HepG2 (cell line): ENCODE measurements at regions not wholly inside any gene's neighbourhood (a gene's known extent, or its start where the extent isn't known, plus 50 kb on each side); places are given as distances from the start of the nearest gene placed in this dataset.

ENCODE experiments used
- CSRNP1 ChIP-seq: sonication (generic); formaldehyde crosslinking; IDR thresholded peaks from 2 replicates; pipeline ENCODE4 v1.8.1; 2023; ENCODE audit warnings: mild to moderate bottlenecking, missing genetic modification reagents
- HDAC1 ChIP-seq: sonication (generic); formaldehyde crosslinking; IDR thresholded peaks from 2 replicates; pipeline ENCODE4 v1.5.1; 2020; ENCODE audit warnings: mild to moderate bottlenecking, missing genetic modification reagents
- ISX ChIP-seq: sonication (generic); formaldehyde crosslinking; conservative IDR thresholded peaks from 2 replicates; pipeline ENCODE4 v1.5.0; 2020; ENCODE audit warnings: missing genetic modification reagents
- KDM3A ChIP-seq: IDR thresholded peaks from 2 replicates; pipeline ENCODE4 v1.6.1; 2018; ENCODE audit warnings: low read depth, missing compliant biosample characterization
- NBN ChIP-seq: fragments of 450-650 bp; conservative IDR thresholded peaks from 2 replicates; pipeline ENCODE4 v1.6.1; 2017
- NR2F6 ChIP-seq, 2 experiments: IDR thresholded peaks; 2 replicates each; pipeline ENCODE4 v1.6.1; 2016; ENCODE audit warnings: antibody characterized with exemption in 1 of 2, mild to moderate bottlenecking in 1 of 2
- RFX5 ChIP-seq: IDR thresholded peaks from 2 replicates; pipeline ENCODE4 v1.6.1; 2011; ENCODE audit warnings: low read depth, low read length, improper control_type of control experiment
- RXRA ChIP-seq: sonication (generic); formaldehyde crosslinking; IDR thresholded peaks from 2 replicates; pipeline ENCODE4 v1.5.1; 2020; ENCODE audit warnings: missing genetic modification reagents
- SNAPC5 ChIP-seq: sonication (generic); formaldehyde crosslinking; IDR thresholded peaks from 2 replicates; pipeline ENCODE4 v1.8.1; 2023; ENCODE audit warnings: mild to moderate bottlenecking, missing genetic modification reagents, borderline replicate concordance
- TCF12 ChIP-seq, 2 experiments: fragments of 450-650 bp in 1 of 2; sonication (generic) in 1 of 2; formaldehyde crosslinking in 1 of 2; IDR thresholded peaks; 2 replicates each; pipeline versions ENCODE4 v1.6.1 to v1.8.0; 2017 to 2022; ENCODE audit warnings: antibody characterized with exemption in 1 of 2, mild to moderate bottlenecking in 1 of 2, missing genetic modification reagents in 1 of 2, moderate library complexity in 1 of 2
- YY1 ChIP-seq: IDR thresholded peaks from 2 replicates; pipeline ENCODE4 v1.6.1; 2011; ENCODE audit warnings: low read length, low read depth, moderate library complexity, mild to moderate bottlenecking; ENCODE audit not compliant: insufficient read depth, insufficient replicate concordance
- ZNF766 ChIP-seq: sonication (generic); formaldehyde crosslinking; IDR thresholded peaks from 2 replicates; pipeline ENCODE4 v1.5.0; 2020; ENCODE audit warnings: missing genetic modification reagents, borderline replicate concordance

- no peak for TF ChIP-seq ISX
- TF ChIP-seq TCF12 (IDR thresholded peaks at IDR 0.05) = no peak
- no peak for TF ChIP-seq TCF12 (CRISPR knock-in tag; IDR thresholded peaks at IDR 0.05)
- no peak for TF ChIP-seq YY1
- TF ChIP-seq RFX5 = no peak
- TF ChIP-seq CSRNP1 (CRISPR knock-in tag) = no peak
- no peak for TF ChIP-seq SNAPC5 (CRISPR knock-in tag)
- TF ChIP-seq NR2F6 (IDR thresholded peaks at IDR 0.05) = no peak
- TF ChIP-seq NR2F6 (CRISPR knock-in tag; IDR thresholded peaks at IDR 0.05) = no peak
- no peak for TF ChIP-seq ZNF766 (CRISPR knock-in tag)
- no peak for TF ChIP-seq KDM3A (CRISPR knock-in tag)
- TF ChIP-seq RXRA (CRISPR knock-in tag) = no peak
- TF ChIP-seq NBN = no peak
- no peak for TF ChIP-seq HDAC1
Observed at GRCh38 chr6:82111114-82111513, 136.4 kb downstream of the IBTK start.
